ENCODE measurements at regions not wholly inside any gene's neighbourhood (a gene's known extent, or its start where the extent isn't known, plus 50 kb on each side); places are given as distances from the start of the nearest gene placed in this dataset.

- ATAC-seq = no peak
- no peak overlapping the region for H3K27ac Mint-ChIP-seq
- H3K4me3 Mint-ChIP-seq = no peak overlapping the region
- no peaks in the 10 kb centered on the region for H3K36me3 Mint-ChIP-seq
- CTCF ChIA-PET = no interaction called here
- no peaks in the 10 kb centered on the region for H3K27me3 Mint-ChIP-seq
- H3K9me3 Mint-ChIP-seq (ENCODE audit: low read depth) = peaks cover 9% of the 10 kb centered on the region
- H3K4me1 Mint-ChIP-seq = no peaks in the 10 kb centered on the region
- DNase-seq = no peak
Measured at GRCh38 chr11:91755526-91755925, 469.1 kb upstream of the FAT3 start.

DNA sequence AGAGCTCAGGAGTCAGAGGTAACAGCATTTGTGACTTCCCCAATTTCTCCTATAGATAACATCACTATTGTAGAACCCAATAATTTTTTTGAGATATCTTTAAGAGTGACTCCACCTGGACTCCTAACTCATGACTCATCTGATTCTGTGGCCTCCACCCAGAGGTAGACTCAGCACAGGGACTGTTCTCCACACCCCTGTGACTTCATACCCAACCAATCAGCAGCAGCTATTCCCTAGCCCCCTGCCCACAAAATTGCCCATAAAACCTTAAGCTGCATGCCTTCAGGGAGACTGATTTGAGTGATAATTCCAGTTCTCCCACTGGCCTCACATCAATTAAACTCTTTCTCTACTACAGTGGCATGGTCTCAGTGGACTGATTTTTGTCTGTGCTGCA, 475.4 kb upstream of the FAT3 start:
- no peaks in the 10 kb centered on the region for H3K36me3 Mint-ChIP-seq
- H3K4me3 Mint-ChIP-seq = no peak overlapping the region
- peaks cover 11% of the 10 kb centered on the region for H3K9me3 Mint-ChIP-seq (ENCODE audit: low read depth)
- DNase-seq (no peak), ATAC-seq (no peak)
- H3K4me1 Mint-ChIP-seq = no peaks in the 10 kb centered on the region
- no peak overlapping the region for H3K27ac Mint-ChIP-seq
- CTCF ChIA-PET = no interaction called here
- no peaks in the 10 kb centered on the region for H3K27me3 Mint-ChIP-seq

- Mint-ChIP-seq H3K4me1 (no peaks in the 10 kb centered on the region), H3K36me3 (no peaks in the 10 kb centered on the region), H3K27me3 (no peaks in the 10 kb centered on the region), H3K4me3 (no peak overlapping the region), H3K27ac (no peak overlapping the region), H3K9me3 (ENCODE audit: low read depth) (peaks cover 5% of the 10 kb centered on the region)
- ATAC-seq = no peak
- CTCF ChIA-PET = no interaction called here
- no peak for DNase-seq
Measured at GRCh38 chr11:91742155-91742554, 482.5 kb upstream of the FAT3 start.

GRCh38 chr11:91731051-91731450, 493.6 kb upstream of the FAT3 start:
- H3K27me3 Mint-ChIP-seq = no peaks in the 10 kb centered on the region
- H3K4me1 Mint-ChIP-seq = no peaks in the 10 kb centered on the region
- H3K27ac Mint-ChIP-seq = no peak overlapping the region
- no peaks in the 10 kb centered on the region for H3K36me3 Mint-ChIP-seq
- peaks cover 8% of the 10 kb centered on the region for H3K9me3 Mint-ChIP-seq (ENCODE audit: low read depth)
- DNase-seq (no peak), ATAC-seq (no peak)
- CTCF ChIA-PET = no interaction called here
- H3K4me3 Mint-ChIP-seq = no peak overlapping the region

GRCh38 chr11:91730620-91731019, 494.0 kb upstream of the FAT3 start:
- Mint-ChIP-seq H3K27me3 (no peaks in the 10 kb centered on the region), H3K4me3 (no peak overlapping the region), H3K27ac (no peak overlapping the region), H3K4me1 (no peaks in the 10 kb centered on the region), H3K36me3 (no peaks in the 10 kb centered on the region), H3K9me3 (ENCODE audit: low read depth) (peaks cover 4% of the 10 kb centered on the region)
- no peak for DNase-seq
- CTCF ChIA-PET = no interaction called here
- no peak for ATAC-seq

- Mint-ChIP-seq H3K36me3 (no peaks in the 10 kb centered on the region), H3K9me3 (ENCODE audit: low read depth) (peaks cover 2% of the 10 kb centered on the region), H3K27me3 (no peaks in the 10 kb centered on the region), H3K4me3 (no peak overlapping the region), H3K4me1 (no peaks in the 10 kb centered on the region), H3K27ac (no peak overlapping the region)
- ATAC-seq (no peak), DNase-seq (no peak)
- CTCF ChIA-PET = no interaction called here
Measured at GRCh38 chr11:91730057-91730456, 494.6 kb upstream of the FAT3 start.

- H3K27me3 Mint-ChIP-seq = no peaks in the 10 kb centered on the region
- ATAC-seq = no peak
Measured at GRCh38 chr11:91717169-91717568, 507.4 kb upstream of the FAT3 start.

DNA sequence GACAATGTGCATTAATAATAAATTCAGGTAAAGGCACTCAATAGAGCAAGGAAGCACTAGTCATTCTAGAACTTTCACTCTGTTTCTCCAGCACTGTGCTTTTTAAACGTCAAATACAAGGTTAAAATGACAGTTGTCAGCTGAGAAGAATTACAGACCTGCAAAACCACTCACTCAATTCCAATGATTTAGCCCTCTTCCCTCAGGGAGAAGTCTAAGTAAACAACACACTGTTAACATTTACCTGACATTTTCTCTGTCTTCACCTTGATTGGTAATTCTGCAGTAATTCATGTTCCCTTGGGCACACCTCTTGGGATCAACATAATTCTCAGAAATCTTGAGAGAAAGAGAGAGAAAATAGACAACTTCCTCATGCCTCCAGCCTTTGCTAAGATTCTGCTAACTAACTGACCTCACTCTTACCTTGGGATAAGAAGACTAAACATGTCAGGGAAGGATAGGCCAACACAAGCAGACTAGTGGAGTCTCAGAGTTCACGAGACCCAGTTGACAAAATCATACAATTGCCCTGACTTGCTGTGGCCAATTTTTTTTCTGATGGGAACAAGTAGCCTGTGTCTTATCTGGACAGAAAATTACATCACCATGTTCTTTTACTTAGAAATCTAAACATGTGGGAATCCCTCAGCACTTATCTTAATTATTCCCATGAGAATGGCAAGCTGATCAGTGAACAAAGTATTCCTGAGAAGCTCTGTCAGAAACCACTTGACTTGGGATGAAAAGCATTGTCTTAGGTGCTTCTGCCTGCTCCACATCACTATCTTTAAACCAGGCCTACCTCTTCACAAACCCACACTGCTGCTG, 516.8 kb upstream of the FAT3 start:
- Mint-ChIP-seq H3K27me3 (no peaks in the 10 kb centered on the region), H3K4me3 (no peak overlapping the region), H3K36me3 (no peaks in the 10 kb centered on the region), H3K9me3 (ENCODE audit: low read depth) (peaks cover 6% of the 10 kb centered on the region), H3K4me1 (no peaks in the 10 kb centered on the region), H3K27ac (no peak overlapping the region)
- ATAC-seq (no peak), DNase-seq (no peak)
- CTCF ChIA-PET = no interaction called here

More at GRCh38 chr11:91717169-91717568, 507.4 kb upstream of the FAT3 start:
- Mint-ChIP-seq H3K36me3 (no peaks in the 10 kb centered on the region), H3K27ac (no peak overlapping the region), H3K9me3 (ENCODE audit: low read depth) (peaks cover 4% of the 10 kb centered on the region), H3K4me3 (no peak overlapping the region), H3K4me1 (no peaks in the 10 kb centered on the region)
- CTCF ChIA-PET = no interaction called here
- DNase-seq = no peak

DNA sequence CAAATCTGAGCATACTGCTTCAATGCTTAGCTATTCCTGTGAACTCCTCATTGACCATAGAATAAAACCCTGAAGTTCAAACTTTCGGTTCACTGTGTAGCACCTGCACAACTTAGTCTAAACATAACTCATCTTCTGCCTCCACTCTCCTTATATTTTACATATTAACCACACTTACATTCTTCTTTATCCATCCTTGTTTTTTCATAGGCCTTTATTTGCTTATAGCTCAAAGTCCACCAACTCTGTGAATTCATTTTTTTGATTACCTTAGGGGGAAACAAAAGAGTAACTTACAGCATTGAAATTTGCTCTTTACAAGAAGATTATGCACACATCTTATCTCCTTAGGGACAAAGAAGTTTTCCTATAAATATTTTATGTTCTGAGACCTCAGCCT, 521.6 kb upstream of the FAT3 start:
- DNase-seq (no peak), ATAC-seq (no peak)
- CTCF ChIA-PET = no interaction called here
- Mint-ChIP-seq H3K4me3 (no peak overlapping the region), H3K27me3 (no peaks in the 10 kb centered on the region), H3K9me3 (ENCODE audit: low read depth) (peaks cover 4% of the 10 kb centered on the region), H3K27ac (no peak overlapping the region), H3K4me1 (no peaks in the 10 kb centered on the region), H3K36me3 (no peaks in the 10 kb centered on the region)

GRCh38 chr11:91700854-91701253, 523.8 kb upstream of the FAT3 start:
- Mint-ChIP-seq H3K36me3 (no peaks in the 10 kb centered on the region), H3K4me1 (no peaks in the 10 kb centered on the region), H3K9me3 (ENCODE audit: low read depth) (peaks cover 6% of the 10 kb centered on the region), H3K27ac (no peak overlapping the region), H3K27me3 (no peaks in the 10 kb centered on the region), H3K4me3 (no peak overlapping the region)
- ATAC-seq (no peak), DNase-seq (no peak)
- CTCF ChIA-PET = no interaction called here

DNA sequence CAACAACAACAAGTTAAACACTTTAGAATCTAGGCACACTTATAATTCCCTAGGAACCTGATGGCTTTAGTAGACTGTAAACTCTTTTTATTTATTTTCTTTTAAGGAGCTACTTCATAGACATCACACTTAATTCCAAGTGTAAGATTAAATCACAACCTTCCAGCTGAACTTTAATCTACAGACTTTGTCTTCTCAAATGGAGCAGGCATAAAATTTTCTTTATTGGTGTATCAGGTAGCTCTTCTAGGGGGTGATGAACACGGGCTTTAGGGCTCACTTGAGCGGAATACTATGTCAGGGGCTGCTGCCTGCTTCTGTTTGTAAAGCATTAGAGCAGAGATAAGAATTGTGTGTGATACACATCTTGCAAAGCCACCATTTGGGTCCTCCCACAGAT, 525.8 kb upstream of the FAT3 start:
- peaks cover 10% of the 10 kb centered on the region for H3K9me3 Mint-ChIP-seq (ENCODE audit: low read depth)
- DNase-seq (no peak), ATAC-seq (no peak)
- H3K4me1 Mint-ChIP-seq = no peaks in the 10 kb centered on the region
- CTCF ChIA-PET = no interaction called here
- H3K4me3 Mint-ChIP-seq = no peak overlapping the region
- H3K36me3 Mint-ChIP-seq = no peaks in the 10 kb centered on the region
- H3K27ac Mint-ChIP-seq = no peak overlapping the region
- H3K27me3 Mint-ChIP-seq = no peaks in the 10 kb centered on the region

- Mint-ChIP-seq H3K4me3 (no peak overlapping the region), H3K9me3 (ENCODE audit: low read depth) (peaks cover 9% of the 10 kb centered on the region), H3K36me3 (no peaks in the 10 kb centered on the region), H3K27ac (no peak overlapping the region), H3K4me1 (no peaks in the 10 kb centered on the region), H3K27me3 (no peaks in the 10 kb centered on the region)
- ATAC-seq (no peak), DNase-seq (no peak)
- CTCF ChIA-PET = no interaction called here
Measured at GRCh38 chr11:91694331-91694730, 530.3 kb upstream of the FAT3 start.

GRCh38 chr11:91691872-91692271, 532.7 kb upstream of the FAT3 start:
- H3K4me3 Mint-ChIP-seq = no peak overlapping the region
- CTCF ChIA-PET = no interaction called here
- no peak overlapping the region for H3K27ac Mint-ChIP-seq
- H3K27me3 Mint-ChIP-seq = no peaks in the 10 kb centered on the region
- H3K36me3 Mint-ChIP-seq = no peaks in the 10 kb centered on the region
- no peaks in the 10 kb centered on the region for H3K4me1 Mint-ChIP-seq
- DNase-seq (no peak), ATAC-seq (no peak)
- peaks cover 9% of the 10 kb centered on the region for H3K9me3 Mint-ChIP-seq (ENCODE audit: low read depth)

DNA sequence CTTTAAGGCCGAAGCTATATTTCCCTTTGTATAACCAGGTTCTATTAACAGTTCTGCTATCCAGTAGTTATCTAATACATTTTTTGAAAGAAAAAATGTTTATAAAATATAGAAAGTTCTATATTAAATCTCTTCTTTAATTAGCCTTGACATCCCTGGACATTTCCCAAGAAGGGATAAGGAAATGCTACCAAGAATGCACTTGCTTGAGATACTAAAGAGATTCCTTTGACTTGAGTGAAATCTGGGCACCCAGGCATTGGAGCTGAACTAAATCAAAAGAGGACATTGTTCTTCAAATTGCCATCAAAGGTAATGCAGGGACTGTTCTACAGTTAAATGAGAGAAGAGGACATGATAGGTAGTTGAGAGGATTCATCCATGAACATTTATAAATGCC, 535.9 kb upstream of the FAT3 start:
- Mint-ChIP-seq H3K27ac (no peak overlapping the region), H3K4me1 (no peaks in the 10 kb centered on the region), H3K27me3 (no peaks in the 10 kb centered on the region), H3K4me3 (no peak overlapping the region), H3K9me3 (ENCODE audit: low read depth) (peaks cover 4% of the 10 kb centered on the region), H3K36me3 (no peaks in the 10 kb centered on the region)
- DNase-seq (no peak), ATAC-seq (no peak)
- CTCF ChIA-PET = no interaction called here

GRCh38 chr11:91686700-91687099, 537.9 kb upstream of the FAT3 start:
- Mint-ChIP-seq H3K27ac (no peak overlapping the region), H3K27me3 (no peaks in the 10 kb centered on the region), H3K4me3 (no peak overlapping the region), H3K4me1 (no peaks in the 10 kb centered on the region), H3K9me3 (ENCODE audit: low read depth) (peaks cover 4% of the 10 kb centered on the region), H3K36me3 (no peaks in the 10 kb centered on the region)
- DNase-seq (no peak), ATAC-seq (no peak)
- CTCF ChIA-PET = no interaction called here
